ENCODE measurements at regions not wholly inside any gene's neighbourhood (a gene's known extent, or its start where the extent isn't known, plus 50 kb on each side); places are given as distances from the start of the nearest gene placed in this dataset.

DNA sequence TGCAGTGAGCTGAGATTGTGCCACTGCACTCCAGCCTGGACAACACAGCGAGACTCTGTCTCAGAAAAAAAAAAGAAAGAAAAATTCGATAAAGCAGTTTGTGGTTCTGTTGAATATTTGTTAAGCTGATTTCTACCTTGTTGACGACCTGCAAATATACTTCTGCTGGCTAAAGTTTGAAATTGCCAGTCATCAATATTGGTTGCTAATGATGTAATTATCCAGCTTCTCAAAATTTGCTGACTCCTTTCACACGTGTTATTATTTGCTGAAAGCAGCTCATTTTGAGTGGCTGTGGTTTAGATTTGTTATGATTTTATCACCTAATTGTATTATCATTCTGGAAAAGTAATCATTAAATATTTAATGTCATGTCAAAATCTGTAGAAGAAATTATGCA is 774.3 kb downstream of the QKI start:
- TF ChIP-seq SIN3A (IDR thresholded peaks at IDR 0.05; ENCODE audit: borderline replicate concordance, insufficient read depth, low read length): no peak
- no peak for TF ChIP-seq FOXP2 (optimal IDR thresholded peaks at IDR 0.05; ENCODE audit: borderline replicate concordance, extremely low read depth, extremely low read length, insufficient read depth)
- TF ChIP-seq, protein P1, sequence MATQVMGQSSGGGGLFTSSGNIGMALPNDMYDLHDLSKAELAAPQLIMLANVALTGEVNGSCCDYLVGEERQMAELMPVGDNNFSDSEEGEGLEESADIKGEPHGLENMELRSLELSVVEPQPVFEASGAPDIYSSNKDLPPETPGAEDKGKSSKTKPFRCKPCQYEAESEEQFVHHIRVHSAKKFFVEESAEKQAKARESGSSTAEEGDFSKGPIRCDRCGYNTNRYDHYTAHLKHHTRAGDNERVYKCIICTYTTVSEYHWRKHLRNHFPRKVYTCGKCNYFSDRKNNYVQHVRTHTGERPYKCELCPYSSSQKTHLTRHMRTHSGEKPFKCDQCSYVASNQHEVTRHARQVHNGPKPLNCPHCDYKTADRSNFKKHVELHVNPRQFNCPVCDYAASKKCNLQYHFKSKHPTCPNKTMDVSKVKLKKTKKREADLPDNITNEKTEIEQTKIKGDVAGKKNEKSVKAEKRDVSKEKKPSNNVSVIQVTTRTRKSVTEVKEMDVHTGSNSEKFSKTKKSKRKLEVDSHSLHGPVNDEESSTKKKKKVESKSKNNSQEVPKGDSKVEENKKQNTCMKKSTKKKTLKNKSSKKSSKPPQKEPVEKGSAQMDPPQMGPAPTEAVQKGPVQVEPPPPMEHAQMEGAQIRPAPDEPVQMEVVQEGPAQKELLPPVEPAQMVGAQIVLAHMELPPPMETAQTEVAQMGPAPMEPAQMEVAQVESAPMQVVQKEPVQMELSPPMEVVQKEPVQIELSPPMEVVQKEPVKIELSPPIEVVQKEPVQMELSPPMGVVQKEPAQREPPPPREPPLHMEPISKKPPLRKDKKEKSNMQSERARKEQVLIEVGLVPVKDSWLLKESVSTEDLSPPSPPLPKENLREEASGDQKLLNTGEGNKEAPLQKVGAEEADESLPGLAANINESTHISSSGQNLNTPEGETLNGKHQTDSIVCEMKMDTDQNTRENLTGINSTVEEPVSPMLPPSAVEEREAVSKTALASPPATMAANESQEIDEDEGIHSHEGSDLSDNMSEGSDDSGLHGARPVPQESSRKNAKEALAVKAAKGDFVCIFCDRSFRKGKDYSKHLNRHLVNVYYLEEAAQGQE (IDR thresholded peaks at IDR 0.05; ENCODE audit: insufficient read depth in 1 of 2, low read depth in 2 of 2, low read length in 2 of 2): no peak
- TF ChIP-seq POLR2AphosphoS5 (IDR thresholded peaks at IDR 0.05; ENCODE audit: low read depth, low read length): no peak
- no peak for TF ChIP-seq TAF1 (IDR thresholded peaks at IDR 0.05; ENCODE audit: borderline replicate concordance, insufficient read depth, low read length)

DNA sequence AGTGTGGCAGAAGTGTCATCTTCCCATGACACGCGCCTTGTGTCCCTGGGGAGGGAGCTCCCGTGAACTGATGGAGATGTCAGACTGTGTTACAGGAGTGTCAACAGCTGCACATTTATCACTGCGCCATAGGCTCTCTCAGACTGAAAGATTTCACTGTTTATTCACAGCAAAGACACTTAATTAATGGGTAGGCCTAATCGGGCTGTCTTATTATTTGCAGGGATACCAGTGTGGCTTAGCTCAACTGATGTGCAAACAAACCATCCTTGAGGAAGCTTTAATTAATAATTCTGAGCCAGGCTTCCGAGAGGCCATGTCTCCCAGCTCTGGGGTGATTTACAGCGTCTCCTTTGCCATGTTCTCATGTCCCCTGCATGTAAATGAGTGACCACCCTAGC is 771.0 kb downstream of the QKI start:
- TF ChIP-seq, protein P1 (IDR thresholded peaks at IDR 0.05; ENCODE audit: insufficient read depth in 1 of 2, low read depth in 2 of 2, low read length in 2 of 2): no peak
- no peak for TF ChIP-seq TAF1 (IDR thresholded peaks at IDR 0.05; ENCODE audit: borderline replicate concordance, insufficient read depth, low read length)

DNA sequence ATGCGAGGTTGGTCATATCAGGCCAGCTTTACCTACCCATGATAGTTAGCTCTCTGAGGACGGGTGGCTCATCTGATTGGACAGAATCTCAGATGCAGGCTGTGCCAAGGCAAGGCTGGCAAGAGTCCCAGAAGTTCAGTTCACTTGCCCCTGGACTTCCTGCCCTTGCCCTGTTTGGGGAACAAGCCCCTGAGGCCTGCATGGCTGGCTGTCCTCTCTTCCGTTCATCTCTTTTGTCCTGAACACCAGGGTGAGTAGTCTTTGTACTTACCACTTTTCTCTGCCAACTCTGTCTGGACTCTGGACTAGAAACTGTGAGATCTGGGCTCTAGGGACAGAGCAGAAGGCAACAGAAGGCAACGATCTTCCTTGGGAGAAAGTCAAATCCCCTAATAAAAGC is 769.9 kb downstream of the QKI start:
- TF ChIP-seq SIN3A (IDR thresholded peaks at IDR 0.05; ENCODE audit: borderline replicate concordance, insufficient read depth, low read length) (no peak), POLR2AphosphoS5 (IDR thresholded peaks at IDR 0.05; ENCODE audit: low read depth, low read length) (no peak), FOXP2 (optimal IDR thresholded peaks at IDR 0.05; ENCODE audit: borderline replicate concordance, extremely low read depth, extremely low read length, insufficient read depth) (no peak), TAF1 (IDR thresholded peaks at IDR 0.05; ENCODE audit: borderline replicate concordance, insufficient read depth, low read length) (no peak)
- TF ChIP-seq, protein P1 (IDR thresholded peaks at IDR 0.05; ENCODE audit: insufficient read depth in 1 of 2, low read depth in 2 of 2, low read length in 2 of 2): no peak

DNA sequence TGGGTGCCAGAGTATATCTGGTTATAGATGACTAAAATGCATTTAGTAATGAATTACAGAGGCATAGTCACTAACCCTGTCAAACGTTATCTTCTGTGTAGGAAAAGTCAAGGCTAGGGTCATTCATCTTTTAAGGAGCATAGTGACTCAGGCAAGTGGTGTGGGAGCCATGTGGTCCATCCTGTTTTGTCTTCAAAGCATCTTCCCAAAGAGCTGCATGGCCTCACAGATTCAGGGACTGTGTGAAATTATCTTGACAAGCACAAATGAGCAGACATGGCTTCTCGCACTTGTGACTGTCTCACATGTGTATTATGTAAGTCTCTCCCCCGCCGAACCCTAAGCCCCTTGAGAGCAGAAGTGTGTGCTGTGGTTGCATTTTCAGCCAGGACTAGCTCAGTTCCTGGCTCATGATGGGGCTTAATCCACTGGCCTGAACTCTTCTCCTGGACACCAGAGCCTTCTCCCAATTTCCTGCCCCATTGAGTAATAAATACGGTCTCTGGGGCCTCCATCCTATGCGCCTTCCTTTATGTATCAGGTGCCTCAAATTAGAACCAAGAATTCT is 769.1 kb downstream of the QKI start:
- TF ChIP-seq SIN3A (IDR thresholded peaks at IDR 0.05; ENCODE audit: borderline replicate concordance, insufficient read depth, low read length) (no peak), FOXP2 (optimal IDR thresholded peaks at IDR 0.05; ENCODE audit: borderline replicate concordance, extremely low read depth, extremely low read length, insufficient read depth) (no peak), POLR2AphosphoS5 (IDR thresholded peaks at IDR 0.05; ENCODE audit: low read depth, low read length) (no peak), TAF1 (IDR thresholded peaks at IDR 0.05; ENCODE audit: borderline replicate concordance, insufficient read depth, low read length) (no peak)
- TF ChIP-seq, protein P1 (IDR thresholded peaks at IDR 0.05; ENCODE audit: insufficient read depth in 1 of 2, low read depth in 2 of 2, low read length in 2 of 2): no peak
